ENCODE measurements at regions not wholly inside any gene's neighbourhood (a gene's known extent, or its start where the extent isn't known, plus 50 kb on each side); places are given as distances from the start of the nearest gene placed in this dataset.

GRCh38 chr1:172898866-172899265 is 151.9 kb downstream of the TNFSF18 start:
- Histone ChIP-seq H3K27me3 (no peaks in the 10 kb centered on the region), H3K4me1 (peaks cover 0 to 25% (median 6%) of the 10 kb centered on the region in 3 donors), H3K27ac (no peak overlapping the region), H3K9me3 (no peaks in the 10 kb centered on the region), H3K4me3 (no peak overlapping the region), H3K36me3 (no peaks in the 10 kb centered on the region)
- 89 to 97% methylated on average over 3 of the region's 3 CpGs for WGBS, 2 donors
- DNase-seq, result no peak
- TF ChIP-seq POLR2A (IDR thresholded peaks at IDR 0.05) (no peak), CTCF (IDR thresholded peaks at IDR 0.05) (no peak)
- intact Hi-C loops (cut with DNase I), result no loop called here

- intact Hi-C loops (cut with DNase I), result no loop called here
- WGBS, 2 donors, result 65 to 67% methylated on average over 2 of the region's 2 CpGs
- DNase-seq, result no peak
- Histone ChIP-seq H3K4me3 (no peak overlapping the region), H3K4me1 (peaks cover 0 to 11% (median 4%) of the 10 kb centered on the region in 3 donors), H3K9me3 (no peaks in the 10 kb centered on the region), H3K36me3 (no peaks in the 10 kb centered on the region), H3K27ac (no peak overlapping the region), H3K27me3 (no peaks in the 10 kb centered on the region)
- TF ChIP-seq CTCF (IDR thresholded peaks at IDR 0.05) (no peak), POLR2A (IDR thresholded peaks at IDR 0.05) (no peak)
Measured at GRCh38 chr1:172900376-172900997, 150.3 kb downstream of the TNFSF18 start.

- TF ChIP-seq POLR2A (IDR thresholded peaks at IDR 0.05) (no peak), CTCF (IDR thresholded peaks at IDR 0.05) (no peak)
- WGBS, 2 donors, result 50 to 51% methylated on average over 2 of the region's 2 CpGs
Measured at GRCh38 chr1:172902200-172902599, 148.5 kb downstream of the TNFSF18 start.

GRCh38 chr1:172902861-172903381 is 147.8 kb downstream of the TNFSF18 start:
- WGBS, 2 donors, result 67 to 70% methylated on average over 1 of the region's 1 CpG
- intact Hi-C loops (cut with DNase I), result no loop called here

More at GRCh38 chr1:172902200-172902599, 148.5 kb downstream of the TNFSF18 start:
- Histone ChIP-seq H3K27me3 (no peaks in the 10 kb centered on the region), H3K9me3 (no peaks in the 10 kb centered on the region), H3K4me3 (no peak overlapping the region), H3K4me1 (peaks cover 0 to 8% (median 0%) of the 10 kb centered on the region in 3 donors), H3K27ac (no peak overlapping the region), H3K36me3 (no peaks in the 10 kb centered on the region)
- intact Hi-C loops (cut with DNase I), result no loop called here
- no peak for DNase-seq

More at GRCh38 chr1:172902861-172903381, 147.8 kb downstream of the TNFSF18 start:
- DNase-seq, result no peak
- no peak overlapping the region for H3K27ac ChIP-seq
- no peaks in the 10 kb centered on the region for H3K36me3 ChIP-seq
- no peaks in the 10 kb centered on the region for H3K9me3 ChIP-seq
- TF ChIP-seq POLR2A (IDR thresholded peaks at IDR 0.05), result no peak
- TF ChIP-seq CTCF (IDR thresholded peaks at IDR 0.05), result no peak
- H3K4me3 ChIP-seq, result no peak overlapping the region
- peaks cover 0 to 12% (median 0%) of the 10 kb centered on the region in 3 donors for H3K4me1 ChIP-seq
- no peaks in the 10 kb centered on the region for H3K27me3 ChIP-seq
